ENCODE measurements at regions not wholly inside any gene's neighbourhood (a gene's known extent, or its start where the extent isn't known, plus 50 kb on each side); places are given as distances from the start of the nearest gene placed in this dataset.

- DNase-seq: peak; percentile 27
- Histone ChIP-seq H3K9ac (ENCODE audit: low read depth in 2 of 2, low read length in 2 of 2) (no peak overlapping the region), H3K9me3 (no peaks in the 10 kb centered on the region), H3K27ac (peak overlapping the region; percentile 57), H3K36me3 (no peaks in the 10 kb centered on the region), H3K4me1 (no peaks in the 10 kb centered on the region), H3K4me3 (no peak overlapping the region), H3K27me3 (no peaks in the 10 kb centered on the region)
- no peak for TF ChIP-seq CTCF (IDR thresholded peaks at IDR 0.05)
- intact Hi-C loops (cut with DNase I): no loop called here
Measured at GRCh38 chr5:57316798-57317327, 143.0 kb downstream of the GPBP1 start.

GRCh38 chr5:57315941-57316340 lies 142.1 kb downstream of the GPBP1 start:
- Histone ChIP-seq H3K9ac (ENCODE audit: low read depth in 2 of 2, low read length in 2 of 2) (no peak overlapping the region), H3K4me3 (no peak overlapping the region), H3K9me3 (no peaks in the 10 kb centered on the region), H3K27me3 (no peaks in the 10 kb centered on the region), H3K4me1 (no peaks in the 10 kb centered on the region), H3K36me3 (no peaks in the 10 kb centered on the region), H3K27ac (peak overlapping the region; percentile 57)
- no peak for TF ChIP-seq CTCF (IDR thresholded peaks at IDR 0.05)
- DNase-seq: no peak
- intact Hi-C loops (cut with DNase I): no loop called here
